ENCODE measurements at regions not wholly inside any gene's neighbourhood (a gene's known extent, or its start where the extent isn't known, plus 50 kb on each side); places are given as distances from the start of the nearest gene placed in this dataset.

DNA sequence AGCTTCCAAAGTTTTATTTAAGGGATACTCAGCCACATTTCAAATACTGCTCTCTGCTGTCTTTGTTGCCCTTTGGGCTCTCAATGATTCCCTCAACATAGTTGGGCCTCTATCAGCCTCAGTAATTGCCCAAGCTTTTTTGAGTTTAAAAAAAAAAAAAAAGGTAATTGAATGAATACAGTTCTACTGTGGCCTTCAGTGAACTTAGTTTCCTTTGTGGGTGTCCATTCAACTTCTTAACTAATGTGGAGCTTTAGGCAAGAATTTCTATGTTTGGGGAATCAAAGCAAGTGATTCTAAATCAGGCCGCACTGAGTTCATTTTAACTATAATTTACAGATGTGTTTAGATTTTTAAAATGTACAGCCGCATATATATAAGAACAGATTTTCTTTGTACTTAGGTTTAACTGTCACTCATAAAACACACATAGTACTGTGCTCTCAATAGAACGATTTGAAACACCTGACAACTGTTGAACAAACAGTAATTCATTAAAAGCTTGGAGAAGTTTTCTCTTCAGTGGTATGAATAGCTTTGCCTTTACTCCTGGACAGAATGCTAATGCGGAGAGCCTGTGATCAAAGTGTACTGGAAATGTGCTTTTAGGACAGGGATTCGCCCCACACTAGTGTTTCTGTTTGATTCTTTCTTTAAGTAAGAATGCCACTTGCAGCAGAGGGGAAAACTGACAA, 844.9 kb upstream of the SEMA6D start:
- TF ChIP-seq, protein P1, sequence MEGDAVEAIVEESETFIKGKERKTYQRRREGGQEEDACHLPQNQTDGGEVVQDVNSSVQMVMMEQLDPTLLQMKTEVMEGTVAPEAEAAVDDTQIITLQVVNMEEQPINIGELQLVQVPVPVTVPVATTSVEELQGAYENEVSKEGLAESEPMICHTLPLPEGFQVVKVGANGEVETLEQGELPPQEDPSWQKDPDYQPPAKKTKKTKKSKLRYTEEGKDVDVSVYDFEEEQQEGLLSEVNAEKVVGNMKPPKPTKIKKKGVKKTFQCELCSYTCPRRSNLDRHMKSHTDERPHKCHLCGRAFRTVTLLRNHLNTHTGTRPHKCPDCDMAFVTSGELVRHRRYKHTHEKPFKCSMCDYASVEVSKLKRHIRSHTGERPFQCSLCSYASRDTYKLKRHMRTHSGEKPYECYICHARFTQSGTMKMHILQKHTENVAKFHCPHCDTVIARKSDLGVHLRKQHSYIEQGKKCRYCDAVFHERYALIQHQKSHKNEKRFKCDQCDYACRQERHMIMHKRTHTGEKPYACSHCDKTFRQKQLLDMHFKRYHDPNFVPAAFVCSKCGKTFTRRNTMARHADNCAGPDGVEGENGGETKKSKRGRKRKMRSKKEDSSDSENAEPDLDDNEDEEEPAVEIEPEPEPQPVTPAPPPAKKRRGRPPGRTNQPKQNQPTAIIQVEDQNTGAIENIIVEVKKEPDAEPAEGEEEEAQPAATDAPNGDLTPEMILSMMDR (IDR thresholded peaks at IDR 0.05): no peak
- no peak for TF ChIP-seq POLR2AphosphoS5 (IDR thresholded peaks at IDR 0.05; ENCODE audit: low read depth, low read length)
- TF ChIP-seq, protein P2, sequence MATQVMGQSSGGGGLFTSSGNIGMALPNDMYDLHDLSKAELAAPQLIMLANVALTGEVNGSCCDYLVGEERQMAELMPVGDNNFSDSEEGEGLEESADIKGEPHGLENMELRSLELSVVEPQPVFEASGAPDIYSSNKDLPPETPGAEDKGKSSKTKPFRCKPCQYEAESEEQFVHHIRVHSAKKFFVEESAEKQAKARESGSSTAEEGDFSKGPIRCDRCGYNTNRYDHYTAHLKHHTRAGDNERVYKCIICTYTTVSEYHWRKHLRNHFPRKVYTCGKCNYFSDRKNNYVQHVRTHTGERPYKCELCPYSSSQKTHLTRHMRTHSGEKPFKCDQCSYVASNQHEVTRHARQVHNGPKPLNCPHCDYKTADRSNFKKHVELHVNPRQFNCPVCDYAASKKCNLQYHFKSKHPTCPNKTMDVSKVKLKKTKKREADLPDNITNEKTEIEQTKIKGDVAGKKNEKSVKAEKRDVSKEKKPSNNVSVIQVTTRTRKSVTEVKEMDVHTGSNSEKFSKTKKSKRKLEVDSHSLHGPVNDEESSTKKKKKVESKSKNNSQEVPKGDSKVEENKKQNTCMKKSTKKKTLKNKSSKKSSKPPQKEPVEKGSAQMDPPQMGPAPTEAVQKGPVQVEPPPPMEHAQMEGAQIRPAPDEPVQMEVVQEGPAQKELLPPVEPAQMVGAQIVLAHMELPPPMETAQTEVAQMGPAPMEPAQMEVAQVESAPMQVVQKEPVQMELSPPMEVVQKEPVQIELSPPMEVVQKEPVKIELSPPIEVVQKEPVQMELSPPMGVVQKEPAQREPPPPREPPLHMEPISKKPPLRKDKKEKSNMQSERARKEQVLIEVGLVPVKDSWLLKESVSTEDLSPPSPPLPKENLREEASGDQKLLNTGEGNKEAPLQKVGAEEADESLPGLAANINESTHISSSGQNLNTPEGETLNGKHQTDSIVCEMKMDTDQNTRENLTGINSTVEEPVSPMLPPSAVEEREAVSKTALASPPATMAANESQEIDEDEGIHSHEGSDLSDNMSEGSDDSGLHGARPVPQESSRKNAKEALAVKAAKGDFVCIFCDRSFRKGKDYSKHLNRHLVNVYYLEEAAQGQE (IDR thresholded peaks at IDR 0.05; ENCODE audit: insufficient read depth in 1 of 2, low read depth in 2 of 2, low read length in 1 of 2): no peak
